GM04503 (cell line): ENCODE measurements at regions not wholly inside any gene's neighbourhood (a gene's known extent, or its start where the extent isn't known, plus 50 kb on each side); places are given as distances from the start of the nearest gene placed in this dataset.
A peak's percentile ranks its signal among the peaks of the same experiment; 100 is the strongest.

ENCODE experiments used
- DNase-seq: peaks from one replicate; pipeline ENCODE4 v3.0.0-alpha.2; 2012; ENCODE audit warnings: low read depth

DNA sequence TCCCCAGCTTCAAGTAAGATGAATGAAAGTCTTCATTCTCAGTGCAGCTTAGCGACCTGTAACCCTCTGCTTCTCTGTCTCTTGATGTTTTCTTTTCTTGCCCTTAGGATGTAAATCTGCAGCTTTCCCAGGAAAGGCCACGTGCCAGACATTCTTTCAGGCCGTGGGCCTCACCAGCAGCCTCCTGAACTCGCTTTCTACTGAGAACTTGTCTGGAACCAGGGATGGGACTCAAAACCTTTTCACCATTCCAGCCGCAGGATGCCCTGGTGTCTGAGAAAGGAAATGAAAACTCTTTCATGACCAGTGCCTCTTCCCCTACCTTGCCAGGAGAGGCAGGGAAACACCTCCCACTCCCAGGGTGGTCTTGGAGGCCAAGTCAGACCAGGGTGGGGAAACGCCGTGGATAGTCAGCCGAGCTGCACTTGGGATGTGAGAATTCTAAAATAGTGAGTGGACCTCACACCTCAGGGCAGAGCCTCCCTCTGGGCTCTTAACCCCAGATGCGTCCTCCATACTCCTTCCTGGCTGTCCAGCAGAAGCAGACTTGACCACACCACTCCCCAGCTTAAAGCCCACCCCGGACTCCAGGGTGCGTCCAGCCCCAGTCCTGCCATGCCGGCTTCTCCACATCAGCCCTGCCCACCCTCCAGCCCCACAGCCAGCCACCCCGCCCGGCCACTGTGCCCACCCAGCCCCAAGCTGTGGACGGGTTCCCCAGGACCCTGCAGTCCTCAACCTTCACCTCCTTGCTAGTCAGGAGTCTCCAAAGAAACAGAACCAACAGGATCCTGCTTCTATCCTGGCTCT lies 115.5 kb downstream of the TWIST2 start:
- DNase-seq, result no peak

DNA sequence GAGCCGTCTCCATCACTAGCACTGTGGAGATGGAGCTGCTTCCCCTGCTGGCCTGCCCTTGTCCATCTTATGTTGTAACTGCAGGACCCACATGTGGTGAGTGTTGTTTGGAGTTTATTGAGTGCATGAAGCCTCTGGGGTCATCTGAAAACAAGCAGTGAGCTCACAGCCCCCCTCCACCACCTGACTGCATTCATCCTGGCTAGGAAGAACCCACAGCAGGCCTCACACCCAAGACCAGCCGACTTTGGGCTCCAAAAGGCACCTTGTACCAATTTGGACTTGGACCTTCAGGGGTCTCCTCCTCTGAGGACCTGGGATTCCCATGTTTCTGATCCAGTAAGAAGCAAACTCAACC lies 116.1 kb downstream of the TWIST2 start:
- no peak for DNase-seq

DNA sequence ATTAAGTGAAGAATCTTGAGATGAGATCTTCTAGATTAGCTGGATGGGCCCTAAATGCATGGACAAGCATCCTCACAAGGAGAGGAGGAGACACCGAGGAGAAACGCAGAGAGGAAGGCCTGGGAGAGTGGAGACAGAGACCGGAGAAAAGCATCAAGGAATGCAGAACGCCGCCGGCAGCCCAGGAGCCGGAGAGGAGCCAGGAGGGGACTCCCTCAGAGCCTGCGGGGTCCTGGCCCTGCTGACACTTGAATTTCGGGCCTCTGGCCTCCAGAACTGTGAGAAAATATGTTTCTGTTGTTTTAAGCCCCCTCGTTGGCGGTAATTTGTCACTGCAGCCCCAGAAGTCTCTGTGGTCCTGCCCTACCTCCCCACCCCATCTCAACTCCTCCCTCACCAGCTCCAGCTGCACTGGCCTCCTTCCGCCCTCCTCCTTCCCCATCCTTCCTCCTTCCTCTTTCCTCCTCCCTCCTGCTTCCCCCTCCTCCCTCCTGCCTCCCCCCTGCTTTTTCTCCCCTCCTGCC lies 116.7 kb downstream of the TWIST2 start:
- DNase-seq, result no peak

DNA sequence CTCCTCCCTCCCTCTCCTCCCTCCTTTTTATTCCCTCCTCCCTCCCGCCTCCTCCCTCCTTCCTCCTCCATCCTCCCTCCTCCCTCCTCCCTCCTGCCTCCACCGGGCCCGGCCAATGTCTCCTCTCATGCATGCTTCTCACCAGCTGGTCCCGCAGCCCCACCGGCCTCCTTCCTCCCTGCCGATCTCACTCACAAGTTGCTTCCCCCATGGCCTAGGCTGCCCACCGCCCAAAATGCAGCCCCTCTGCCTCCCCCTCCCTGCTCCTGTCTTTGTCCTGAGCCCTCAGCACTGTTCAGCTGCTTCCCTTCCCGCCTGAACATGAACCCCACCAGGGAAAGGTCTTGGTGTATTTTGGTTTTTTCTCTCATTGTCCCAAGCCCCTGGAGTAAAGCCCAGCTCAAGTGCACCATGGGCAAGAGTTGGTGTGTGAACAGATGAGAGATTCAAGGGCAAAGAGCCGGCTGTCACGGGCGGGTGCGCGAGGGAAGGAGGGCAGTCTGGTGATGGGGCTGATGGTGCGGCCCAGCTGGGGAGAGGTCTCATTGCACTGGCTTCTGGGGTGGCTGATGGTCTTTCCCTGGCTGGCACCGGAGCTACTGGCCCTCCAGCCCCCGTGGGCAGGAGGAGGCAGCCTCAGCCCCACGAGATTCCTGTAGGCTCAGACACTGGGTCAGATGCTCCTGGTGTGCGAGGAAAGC lies 117.6 kb downstream of the TWIST2 start:
- DNase-seq, result no peak

DNA sequence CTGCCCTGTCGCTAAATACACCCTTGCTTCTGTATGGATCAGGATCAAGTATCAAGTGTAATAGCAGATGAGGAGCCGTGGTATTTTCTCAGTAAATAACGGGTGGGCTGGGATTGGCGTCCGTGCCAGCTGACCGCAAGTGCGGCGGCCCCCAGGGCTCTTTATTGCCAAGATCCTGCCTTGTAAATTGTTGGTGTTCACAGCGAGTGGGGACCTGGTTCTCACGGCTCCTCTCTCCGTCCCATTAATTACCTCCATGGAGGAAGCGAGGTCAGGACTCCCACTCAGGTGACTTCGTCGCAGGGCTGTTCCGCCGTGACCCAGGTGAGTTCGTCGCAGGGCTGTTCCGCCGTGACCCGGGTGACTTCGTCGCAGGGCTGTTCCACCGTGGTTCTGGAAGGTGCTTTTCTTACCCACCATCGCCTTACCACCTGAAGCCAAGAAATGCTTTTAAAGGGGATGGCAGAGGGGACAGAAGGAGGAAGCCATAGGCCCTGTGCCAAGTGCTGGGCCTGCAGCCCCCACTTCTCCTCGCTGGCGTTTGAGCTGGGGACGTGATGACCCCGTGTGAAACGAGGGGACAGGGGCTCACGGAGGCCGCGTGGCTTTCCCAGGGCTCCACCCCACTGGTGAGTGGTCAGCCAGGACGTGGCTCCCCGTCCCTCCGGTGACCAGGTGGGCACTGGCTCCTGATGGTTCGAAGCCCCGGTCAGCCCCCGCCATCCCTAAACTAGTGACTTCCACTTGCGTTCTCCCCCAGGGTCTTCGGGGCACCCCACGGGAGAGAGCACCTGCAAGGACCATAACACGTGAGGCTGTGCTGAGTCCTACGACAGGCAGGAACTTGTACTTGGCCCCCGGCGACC lies 118.4 kb downstream of the TWIST2 start:
- DNase-seq, result no peak

DNA sequence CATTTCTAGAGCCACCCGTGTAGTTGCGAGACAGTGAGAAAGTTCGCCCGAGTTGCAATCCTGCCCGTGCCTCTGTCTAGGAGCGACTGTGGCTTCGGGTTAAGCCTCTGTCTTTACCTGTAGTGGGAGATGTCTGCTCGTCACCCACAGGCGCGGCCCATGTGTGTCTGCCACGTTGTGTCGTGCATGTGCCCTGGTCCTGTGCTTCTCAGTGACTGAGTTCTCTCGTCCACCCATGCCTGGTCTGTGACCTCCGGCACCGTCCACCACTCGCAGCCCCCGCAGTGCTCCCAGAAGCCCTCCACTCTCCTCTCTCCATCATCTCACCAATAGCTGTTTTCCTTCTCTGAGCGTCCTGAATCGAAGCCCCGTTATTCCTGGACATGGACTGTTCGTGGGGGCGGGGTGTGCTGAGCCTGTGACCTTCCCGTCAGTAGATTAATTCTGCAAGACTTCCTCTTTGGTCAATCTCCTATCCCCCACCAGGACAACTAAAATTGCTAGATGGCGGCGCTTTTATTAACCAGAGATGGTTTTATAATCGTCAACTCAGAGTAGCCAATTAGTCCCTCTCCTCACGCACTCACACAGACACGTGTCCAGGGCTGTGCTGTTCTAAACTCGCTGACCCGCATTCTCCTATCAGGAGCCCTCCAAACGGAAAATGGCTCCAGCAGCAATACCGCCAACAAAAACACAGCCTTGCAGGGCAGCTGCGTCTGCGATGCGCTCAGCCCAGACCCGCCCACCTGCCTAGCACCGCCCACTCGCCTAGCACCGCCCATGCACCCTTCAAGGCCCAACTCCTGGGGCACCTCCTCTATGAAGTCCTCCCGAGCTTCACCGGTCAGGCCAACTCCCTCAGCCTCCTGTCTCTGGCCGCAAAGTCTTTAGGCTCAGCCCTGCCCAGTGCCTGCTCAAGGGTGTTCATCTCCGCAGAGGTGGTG lies 119.4 kb downstream of the TWIST2 start:
- no peak for DNase-seq

DNA sequence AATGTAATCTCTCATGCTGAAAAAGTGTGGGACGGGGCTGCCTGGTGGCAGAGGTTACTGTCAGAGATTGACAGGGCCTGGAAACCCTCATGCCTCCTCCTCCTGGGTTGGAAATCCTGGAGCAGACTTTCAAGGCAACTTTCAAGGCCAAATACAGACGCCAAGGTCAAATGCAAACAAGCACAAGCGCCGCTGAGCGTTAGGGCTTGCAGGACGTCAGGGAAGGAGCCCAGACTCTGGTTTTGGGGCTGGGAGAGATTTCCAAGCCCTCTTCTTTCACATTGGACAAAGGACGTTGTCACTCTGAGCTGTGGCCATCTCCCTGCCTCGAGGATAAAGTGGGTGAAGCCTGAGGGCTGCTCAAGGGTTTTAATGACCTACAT lies 120.1 kb downstream of the TWIST2 start:
- no peak for DNase-seq

DNA sequence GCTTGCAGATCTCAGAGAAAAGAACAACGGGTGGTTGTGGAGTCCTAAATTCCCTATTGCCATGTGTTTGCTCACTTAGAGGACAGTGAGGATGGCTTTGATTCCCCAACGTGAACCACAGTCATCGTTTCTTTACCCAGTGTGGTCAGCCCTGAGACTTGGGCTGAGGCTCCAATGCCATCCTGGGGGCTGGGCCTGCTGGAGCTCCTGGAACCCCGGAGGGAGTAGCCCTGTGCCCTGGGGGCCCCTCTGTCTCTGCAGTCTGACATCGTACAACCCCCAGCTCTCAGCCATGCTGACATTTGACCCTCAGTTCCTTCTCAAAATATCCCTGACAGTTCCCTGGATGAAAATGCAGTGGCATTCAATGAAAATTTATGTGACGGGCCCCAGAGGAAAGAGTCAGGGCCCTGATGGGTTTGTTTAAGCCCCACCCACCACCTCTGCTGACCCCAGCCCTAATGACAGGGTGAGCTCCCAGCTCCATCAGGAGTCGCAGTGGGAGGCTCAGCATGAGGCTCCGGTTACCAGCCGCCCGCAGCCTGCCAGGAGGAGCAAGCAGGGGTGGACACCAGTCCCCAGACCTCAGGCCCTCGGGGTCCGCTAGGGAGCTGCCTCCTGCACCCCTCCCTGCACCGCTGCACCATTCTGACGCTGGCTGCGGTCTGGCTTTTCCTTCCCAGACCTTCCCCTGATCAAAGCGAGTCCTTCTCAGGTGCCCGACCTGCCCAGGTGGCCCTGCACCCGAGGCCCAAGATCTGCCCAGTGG lies 120.9 kb downstream of the TWIST2 start:
- DNase-seq, result no peak

DNA sequence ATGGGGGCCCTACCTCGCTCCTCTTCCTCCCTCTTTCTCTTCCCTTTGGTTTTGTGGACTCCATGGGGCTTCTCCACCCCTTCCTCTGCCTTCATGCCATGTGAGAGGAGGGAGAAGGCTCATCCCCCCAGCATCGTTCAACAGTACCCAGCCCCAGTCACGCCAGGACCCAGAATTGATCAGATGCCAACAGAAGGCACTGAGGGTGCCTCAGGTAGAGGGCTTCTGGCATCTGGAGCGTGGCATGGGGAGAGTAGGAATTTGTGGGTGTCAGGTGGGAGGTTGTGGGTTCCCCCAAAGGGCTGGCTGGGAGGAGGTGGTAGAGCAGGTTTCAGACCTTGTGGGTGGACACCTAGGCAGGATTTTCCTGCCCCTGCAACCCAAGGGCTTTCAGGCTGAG lies 122.0 kb downstream of the TWIST2 start:
- no peak for DNase-seq

DNA sequence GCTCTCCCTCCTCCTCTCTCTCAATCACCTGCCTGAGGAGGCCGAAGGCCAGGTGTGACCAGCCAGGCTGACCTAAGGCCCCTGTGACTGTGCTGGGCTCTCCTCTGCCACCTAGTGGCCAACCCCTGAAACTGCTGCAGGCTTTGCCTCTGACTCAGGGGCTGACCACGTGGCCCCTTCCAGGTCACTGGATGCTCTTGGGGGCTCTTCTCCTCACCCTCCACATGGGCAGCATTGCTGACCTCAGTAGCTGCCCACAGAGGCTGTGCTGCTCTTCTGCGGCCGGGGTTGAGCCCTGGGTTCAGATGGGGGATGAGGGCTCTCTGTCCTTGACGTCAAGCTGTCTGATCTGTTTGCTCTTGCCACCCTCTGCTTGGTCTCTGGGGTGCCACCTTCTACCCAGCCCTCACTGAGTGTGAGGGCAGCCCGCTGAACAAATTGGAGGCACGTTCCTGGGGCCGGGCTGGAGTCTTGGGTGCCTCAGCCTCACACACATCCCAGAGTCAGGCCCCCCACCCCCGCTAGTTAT lies 122.7 kb downstream of the TWIST2 start:
- DNase-seq, result no peak

DNA sequence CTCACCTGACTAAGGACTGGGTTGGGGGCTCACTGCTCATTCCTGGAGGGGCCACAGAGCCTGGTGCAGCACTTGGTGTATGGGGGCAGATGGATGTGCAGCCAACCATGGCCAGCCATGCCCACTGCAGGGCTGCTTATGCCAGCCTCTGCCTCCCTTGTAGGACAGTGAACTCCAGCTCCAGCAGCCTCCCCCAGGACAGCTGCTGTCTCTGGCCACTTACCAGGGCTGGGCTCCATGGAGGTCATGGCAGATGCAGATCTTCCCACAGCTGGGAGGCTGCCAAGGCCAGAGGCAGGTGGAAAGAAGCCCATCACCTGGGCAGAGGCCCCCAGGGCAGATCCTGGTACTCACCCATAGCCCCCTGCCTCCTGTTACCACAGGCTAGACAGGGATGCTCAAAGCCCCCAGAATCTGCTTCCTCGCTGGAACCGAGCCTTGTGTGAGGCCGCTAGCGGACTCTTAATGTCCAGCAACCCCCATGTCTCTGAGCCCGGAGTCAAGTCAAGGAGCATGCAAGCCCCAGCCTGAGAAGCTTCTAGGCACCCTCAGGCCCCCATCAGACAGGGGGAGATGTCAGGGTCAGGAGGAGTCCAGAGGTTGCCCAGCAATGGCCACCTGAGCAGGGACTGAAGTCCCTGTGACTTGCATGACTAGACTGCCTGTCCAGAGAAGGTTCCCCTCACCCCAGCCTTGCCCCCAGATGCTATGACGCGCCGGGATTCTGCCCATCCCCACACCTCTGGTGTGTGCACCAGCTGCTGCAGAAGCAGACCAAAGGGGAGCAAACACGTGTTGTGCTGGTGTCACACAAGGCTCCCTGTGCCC lies 123.6 kb downstream of the TWIST2 start:
- DNase-seq, result no peak

DNA sequence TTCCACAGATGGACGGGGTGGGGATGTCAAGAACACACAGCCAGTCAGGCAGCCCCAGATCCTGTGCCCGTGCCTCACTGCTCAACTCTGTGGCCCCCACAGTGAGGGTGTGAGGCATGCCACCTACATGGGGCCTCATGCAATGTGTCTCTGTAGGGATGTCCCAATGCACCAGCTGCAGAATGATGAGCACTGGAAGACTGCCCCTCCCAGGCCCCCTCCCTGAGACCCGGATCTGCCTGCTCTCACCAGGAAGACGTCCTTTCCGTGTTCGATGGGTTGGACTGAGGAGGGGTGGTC lies 124.2 kb downstream of the TWIST2 start:
- DNase-seq, result no peak

DNA sequence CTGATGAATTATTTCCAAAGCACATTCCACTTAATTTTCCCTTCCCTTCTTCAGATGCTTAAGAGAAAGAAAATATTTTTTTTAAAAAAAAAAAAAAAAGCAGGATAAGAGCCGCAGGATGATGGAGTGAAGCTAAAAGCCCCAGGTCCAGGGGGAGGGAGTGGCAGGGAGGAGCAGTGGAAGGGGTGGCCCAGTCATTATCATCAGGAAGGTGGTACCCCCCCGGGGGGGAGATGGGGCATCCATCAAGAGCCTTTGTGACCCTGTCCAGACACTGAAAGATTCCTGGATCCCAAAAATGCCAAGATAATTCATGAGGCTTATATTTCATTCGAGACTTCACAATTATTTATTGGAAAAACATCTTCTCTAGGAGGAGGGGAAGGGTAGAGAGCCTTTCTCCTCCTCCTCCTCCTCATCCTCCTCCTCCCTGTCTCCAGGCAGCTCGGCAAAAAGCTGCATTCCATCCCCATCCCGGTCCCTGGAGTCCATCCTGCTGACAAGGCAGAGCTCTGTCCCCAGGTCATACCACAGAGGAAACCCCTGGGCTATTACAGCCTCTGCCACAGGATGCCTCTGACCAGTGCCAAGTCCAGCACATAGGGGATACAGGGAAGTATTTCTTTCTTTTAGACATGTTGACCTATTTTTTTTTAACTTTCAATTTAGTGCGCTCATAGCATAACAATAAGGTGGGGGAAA lies 125.3 kb downstream of the TWIST2 start:
- no peak for DNase-seq

DNA sequence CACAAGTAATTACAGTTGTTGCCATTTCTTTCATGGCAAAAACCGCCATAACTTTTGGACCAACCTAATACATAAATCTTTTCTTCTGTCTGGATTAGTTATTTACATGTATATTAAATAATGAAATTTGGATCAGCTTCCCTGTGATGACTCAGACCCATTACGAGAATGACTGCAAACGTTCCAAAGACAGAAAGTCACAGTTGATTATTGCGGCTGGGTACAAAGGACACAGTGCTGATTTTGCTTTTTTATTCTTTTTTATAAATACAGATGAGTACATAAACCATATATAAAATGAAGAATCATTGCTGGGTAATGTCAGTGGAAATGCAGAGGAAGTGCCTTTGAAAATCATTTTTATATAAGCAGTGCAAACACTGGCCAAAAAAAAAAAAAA lies 126.2 kb downstream of the TWIST2 start:
- DNase-seq, result no peak

DNA sequence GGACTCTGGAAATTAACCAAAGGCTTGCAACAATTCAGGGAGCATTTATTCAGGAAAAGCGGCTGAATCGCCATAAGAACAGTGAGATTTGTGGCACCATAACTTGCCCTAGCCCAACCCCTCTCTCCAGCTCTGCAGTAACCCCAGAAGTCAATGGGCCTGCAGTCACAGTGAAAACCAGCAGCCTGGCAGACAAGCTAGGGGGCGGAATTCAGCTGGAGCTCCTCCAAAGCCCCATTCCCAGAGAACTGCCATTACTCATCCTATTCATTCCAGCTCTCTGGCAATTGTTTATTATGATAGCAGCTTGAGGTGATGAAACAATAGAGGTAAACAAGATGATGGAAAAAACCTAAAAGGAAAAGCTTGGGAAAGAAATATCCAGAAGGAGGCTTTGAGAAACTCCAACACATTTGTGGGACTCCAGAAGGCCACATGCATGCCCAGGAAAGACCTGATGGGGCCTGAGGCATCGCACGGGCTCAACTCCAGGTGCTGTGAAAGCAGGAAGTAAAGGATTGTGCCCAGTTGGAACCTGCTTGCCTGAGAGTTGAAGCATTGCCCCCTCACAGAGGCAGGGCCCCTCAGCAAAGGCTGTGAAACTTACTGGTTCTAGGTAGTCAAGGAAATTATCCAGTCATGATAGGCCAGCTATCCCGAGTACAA lies 126.7 kb downstream of the TWIST2 start:
- peak; percentile 89 for DNase-seq

DNA sequence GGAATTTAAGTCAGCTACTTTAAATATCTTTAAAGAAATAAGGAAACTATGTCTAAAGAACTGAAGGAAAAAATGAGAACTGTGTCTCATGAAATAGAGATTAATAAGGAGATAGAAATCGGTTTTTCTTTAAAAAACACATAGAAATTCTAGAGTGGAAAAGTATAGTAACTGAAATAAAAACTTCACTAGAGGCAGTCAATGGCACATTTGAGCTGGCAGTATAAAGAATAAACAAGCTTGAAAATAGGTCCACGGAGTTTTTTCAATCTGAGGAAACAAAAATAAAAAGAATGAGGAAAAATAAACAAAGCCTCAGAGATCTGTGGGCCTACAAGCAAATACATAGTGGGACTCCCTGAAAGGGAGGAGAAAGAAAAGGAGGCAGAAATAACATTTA lies 127.5 kb downstream of the TWIST2 start:
- no peak for DNase-seq

DNA sequence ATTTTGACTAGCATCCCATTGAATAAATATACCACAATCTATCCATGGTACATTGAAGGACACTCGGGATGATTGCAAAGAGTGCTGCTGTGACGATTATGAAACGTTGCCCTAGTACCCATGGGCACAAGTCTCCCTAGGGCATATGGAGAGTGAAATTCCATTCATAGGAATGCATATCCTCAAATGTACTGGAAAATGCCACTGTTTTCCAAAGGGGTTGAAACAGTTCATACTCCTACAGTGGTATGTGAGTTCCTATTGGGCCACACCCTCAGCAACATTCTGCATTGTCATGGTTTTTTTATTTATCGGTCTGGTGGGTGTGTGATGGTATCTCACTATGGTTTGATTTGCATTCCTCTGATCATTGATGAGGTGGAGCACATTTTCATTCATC lies 130.6 kb downstream of the TWIST2 start:
- no peak for DNase-seq

DNA sequence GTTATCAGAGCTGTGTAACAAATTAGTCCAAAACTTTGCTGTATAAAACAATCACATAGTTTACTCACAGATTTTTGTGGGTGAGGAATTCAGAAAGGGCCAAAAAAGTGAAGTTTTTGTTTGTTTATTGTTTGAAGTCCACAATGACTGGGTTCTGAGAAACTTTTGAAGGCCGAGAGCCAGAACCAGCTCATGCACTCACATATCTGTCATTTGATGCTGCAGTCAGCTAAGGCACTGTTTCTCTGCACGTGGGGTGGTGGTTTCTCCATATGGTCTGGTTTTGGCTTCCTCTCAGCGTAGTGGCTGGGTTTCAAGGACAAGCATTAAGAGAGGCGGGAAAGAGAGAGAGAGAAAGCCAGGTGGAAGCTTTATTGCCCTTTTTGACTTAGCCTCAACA lies 131.8 kb downstream of the TWIST2 start:
- DNase-seq, result no peak
